Adipocyte (in vitro differentiated cells): ENCODE measurements at regions not wholly inside any gene's neighbourhood (a gene's known extent, or its start where the extent isn't known, plus 50 kb on each side); places are given as distances from the start of the nearest gene placed in this dataset.

ENCODE experiments used
- DNase-seq: peaks from one replicate; pipeline ENCODE4 v3.0.0-alpha.2; 2015; ENCODE audit warnings: low read depth
- H3K27me3 ChIP-seq: replicated peaks from 2 replicates; pipeline ENCODE4 v1.7.0; 2013; ENCODE audit warnings: mild to moderate bottlenecking, low read length, moderate library complexity; ENCODE audit not compliant: control insufficient read depth, insufficient read depth
- H3K36me3 ChIP-seq: 2 replicates; pipeline ENCODE4 v1.7.0; 2013; ENCODE audit warnings: low read length, mild to moderate bottlenecking, moderate library complexity; ENCODE audit not compliant: control insufficient read depth, insufficient read depth, severe bottlenecking
- H3K4me1 ChIP-seq: 2 replicates; pipeline ENCODE4 v1.7.0; 2013; ENCODE audit warnings: mild to moderate bottlenecking, low read length, moderate library complexity; ENCODE audit not compliant: control insufficient read depth, insufficient read depth
- H3K4me3 ChIP-seq: 2 replicates; pipeline ENCODE4 v1.7.0; 2013; ENCODE audit warnings: mild to moderate bottlenecking, low read length, moderate library complexity
- H3K9ac ChIP-seq: 2 replicates; pipeline ENCODE4 v1.7.0; 2013; ENCODE audit warnings: mild to moderate bottlenecking, low read length, moderate library complexity
- H3K9me3 ChIP-seq: 2 replicates; pipeline ENCODE4 v1.7.0; 2013; ENCODE audit warnings: mild to moderate bottlenecking, low read length, moderate library complexity; ENCODE audit not compliant: control insufficient read depth

DNA sequence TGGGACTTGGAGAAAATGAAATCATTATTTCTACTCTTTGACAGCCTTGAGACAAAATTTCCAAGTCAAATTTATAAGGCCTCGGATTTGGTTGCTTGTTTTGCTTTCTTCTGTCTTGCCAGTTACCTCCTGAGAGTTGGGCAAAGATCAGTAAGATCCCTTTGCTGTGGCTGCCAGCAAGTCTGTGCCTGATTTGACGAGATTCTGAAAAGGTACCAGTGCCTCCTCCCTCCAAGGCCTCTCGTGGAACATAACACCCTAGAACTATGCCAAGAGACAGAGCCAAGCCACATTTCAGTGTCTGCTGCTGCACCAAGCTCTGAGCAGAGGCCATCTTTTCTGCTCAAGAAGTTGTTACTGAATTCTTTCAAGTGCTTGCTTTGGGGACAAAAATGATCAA lies 61.0 kb downstream of the GTPBP8 start:
- no peaks in the 10 kb centered on the region for H3K27me3 ChIP-seq
- H3K4me3 ChIP-seq, result peak overlapping the region; percentile 39

DNA sequence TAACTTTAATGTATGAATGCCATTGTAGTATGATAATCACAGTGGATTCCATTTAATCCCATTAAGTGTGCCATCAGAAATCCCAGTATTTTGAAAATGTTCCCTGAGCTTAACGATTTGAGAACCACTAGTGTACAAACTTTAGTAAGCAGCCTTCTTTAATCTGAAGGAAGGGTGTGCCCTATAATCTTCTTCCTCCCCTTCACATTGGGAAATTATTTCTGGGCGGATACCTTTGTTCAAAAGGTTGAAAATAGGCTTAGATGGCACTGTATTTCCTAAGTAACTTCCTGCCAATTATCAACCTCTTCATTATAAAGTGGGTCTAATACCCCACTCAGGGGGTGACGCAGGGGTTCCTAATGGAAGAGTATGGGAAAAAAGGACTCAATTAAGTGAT lies 62.4 kb downstream of the GTPBP8 start:
- Histone ChIP-seq H3K36me3 (no peaks in the 10 kb centered on the region), H3K4me3 (no peak overlapping the region), H3K27me3 (no peaks in the 10 kb centered on the region), H3K9ac (no peak overlapping the region), H3K9me3 (no peaks in the 10 kb centered on the region), H3K4me1 (peaks cover 29% of the 10 kb centered on the region)
- DNase-seq, result no peak

More for the DNA sequence above, 61.0 kb downstream of the GTPBP8 start:
- H3K36me3 ChIP-seq, result no peaks in the 10 kb centered on the region
- peak; percentile 42 for DNase-seq
- H3K9ac ChIP-seq, result peak overlapping the region; percentile 34
- H3K4me1 ChIP-seq, result peaks cover 29% of the 10 kb centered on the region
- no peaks in the 10 kb centered on the region for H3K9me3 ChIP-seq

GRCh38 chr3:113054552-113054951 lies 63.8 kb downstream of the GTPBP8 start:
- H3K4me1 ChIP-seq, result peaks cover 29% of the 10 kb centered on the region
- DNase-seq, result peak; percentile 84
- H3K9me3 ChIP-seq, result no peaks in the 10 kb centered on the region
- peak overlapping the region; percentile 0 for H3K9ac ChIP-seq
- H3K36me3 ChIP-seq, result no peaks in the 10 kb centered on the region
- H3K4me3 ChIP-seq, result peak overlapping the region; percentile 7
- H3K27me3 ChIP-seq, result no peaks in the 10 kb centered on the region

GRCh38 chr3:113055201-113055600 lies 64.4 kb downstream of the GTPBP8 start:
- H3K27me3 ChIP-seq, result no peaks in the 10 kb centered on the region
- no peak overlapping the region for H3K4me3 ChIP-seq
- H3K36me3 ChIP-seq, result no peaks in the 10 kb centered on the region
- H3K4me1 ChIP-seq, result peaks cover 29% of the 10 kb centered on the region
- peak; percentile 3 for DNase-seq
- peak overlapping the region; percentile 0 for H3K9ac ChIP-seq
- H3K9me3 ChIP-seq, result no peaks in the 10 kb centered on the region

- Histone ChIP-seq H3K4me1 (peaks cover 29% of the 10 kb centered on the region), H3K27me3 (no peaks in the 10 kb centered on the region), H3K9me3 (no peaks in the 10 kb centered on the region), H3K4me3 (no peak overlapping the region), H3K9ac (no peak overlapping the region), H3K36me3 (no peaks in the 10 kb centered on the region)
- no peak for DNase-seq
Observed at GRCh38 chr3:113055961-113056360, 65.2 kb downstream of the GTPBP8 start.

GRCh38 chr3:113057117-113057516 lies 66.3 kb downstream of the GTPBP8 start:
- no peaks in the 10 kb centered on the region for H3K36me3 ChIP-seq
- no peak overlapping the region for H3K4me3 ChIP-seq
- no peak overlapping the region for H3K9ac ChIP-seq
- peaks cover 20% of the 10 kb centered on the region for H3K4me1 ChIP-seq
- H3K27me3 ChIP-seq, result no peaks in the 10 kb centered on the region
- H3K9me3 ChIP-seq, result no peaks in the 10 kb centered on the region
- no peak for DNase-seq

GRCh38 chr3:113058188-113058587 lies 67.4 kb downstream of the GTPBP8 start:
- DNase-seq, result no peak
- peaks cover 17% of the 10 kb centered on the region for H3K4me1 ChIP-seq
- no peak overlapping the region for H3K4me3 ChIP-seq
- no peaks in the 10 kb centered on the region for H3K27me3 ChIP-seq
- H3K36me3 ChIP-seq, result no peaks in the 10 kb centered on the region
- no peak overlapping the region for H3K9ac ChIP-seq
- H3K9me3 ChIP-seq, result no peaks in the 10 kb centered on the region

- Histone ChIP-seq H3K36me3 (no peaks in the 10 kb centered on the region), H3K27me3 (no peaks in the 10 kb centered on the region), H3K9ac (no peak overlapping the region), H3K9me3 (peaks cover 7% of the 10 kb centered on the region), H3K4me3 (no peak overlapping the region), H3K4me1 (peaks cover 9% of the 10 kb centered on the region)
- DNase-seq, result no peak
Observed at GRCh38 chr3:113062705-113063104, 71.9 kb downstream of the GTPBP8 start.

DNA sequence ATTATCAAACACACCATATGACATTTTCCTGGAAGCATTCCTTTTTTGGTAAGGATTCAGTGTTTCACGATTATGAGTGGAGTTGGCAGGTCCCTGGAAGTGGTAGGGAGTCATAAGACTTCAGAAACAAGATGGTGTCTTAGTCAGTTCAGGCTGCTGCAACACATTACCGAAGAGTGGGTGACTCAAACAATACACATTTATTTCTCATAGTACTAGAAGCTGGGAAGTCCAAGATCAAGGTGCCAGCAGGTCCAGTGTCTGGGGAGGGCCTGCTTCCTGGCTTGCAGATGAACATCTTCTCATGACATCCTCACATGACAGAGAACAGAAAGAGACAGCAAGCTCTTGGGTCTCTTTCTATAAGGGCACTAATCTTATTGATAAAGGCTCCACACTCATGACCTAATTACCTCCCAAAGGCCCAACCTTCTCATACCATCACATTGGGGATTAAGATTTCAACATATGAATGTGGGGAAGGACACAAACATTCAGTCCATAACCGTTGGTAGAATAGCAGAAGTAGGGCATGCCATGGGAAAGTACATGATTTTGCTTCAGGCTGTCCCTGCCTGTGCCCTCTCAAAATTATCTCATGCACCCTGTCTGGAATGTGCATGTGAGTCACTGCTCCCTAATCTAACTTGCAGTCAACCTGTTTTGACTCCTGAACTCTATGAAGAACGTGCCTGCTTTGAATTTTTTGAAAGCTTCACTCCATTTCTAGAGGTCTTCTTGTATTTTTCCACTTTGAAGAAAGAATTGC lies 72.5 kb downstream of the GTPBP8 start:
- no peak overlapping the region for H3K9ac ChIP-seq

GRCh38 chr3:113064183-113064582 lies 73.4 kb downstream of the GTPBP8 start:
- Histone ChIP-seq H3K9ac (no peak overlapping the region), H3K27me3 (no peaks in the 10 kb centered on the region), H3K4me3 (no peak overlapping the region), H3K4me1 (peaks cover 9% of the 10 kb centered on the region), H3K36me3 (no peaks in the 10 kb centered on the region), H3K9me3 (peaks cover 7% of the 10 kb centered on the region)
- no peak for DNase-seq

More for the DNA sequence above, 72.5 kb downstream of the GTPBP8 start:
- peaks cover 7% of the 10 kb centered on the region for H3K9me3 ChIP-seq
- no peaks in the 10 kb centered on the region for H3K36me3 ChIP-seq
- peaks cover 9% of the 10 kb centered on the region for H3K4me1 ChIP-seq
- DNase-seq, result no peak
- no peak overlapping the region for H3K4me3 ChIP-seq
- H3K27me3 ChIP-seq, result no peaks in the 10 kb centered on the region

GRCh38 chr3:113065336-113065735 lies 74.6 kb downstream of the GTPBP8 start:
- Histone ChIP-seq H3K27me3 (no peaks in the 10 kb centered on the region), H3K4me1 (peaks cover 15% of the 10 kb centered on the region), H3K9me3 (peaks cover 7% of the 10 kb centered on the region), H3K9ac (no peak overlapping the region), H3K36me3 (no peaks in the 10 kb centered on the region), H3K4me3 (no peak overlapping the region)
- DNase-seq, result no peak
